Loucy (cell line): ENCODE measurements at regions not wholly inside any gene's neighbourhood (a gene's known extent, or its start where the extent isn't known, plus 50 kb on each side); places are given as distances from the start of the nearest gene placed in this dataset.

Source experiments
- H2AFZ ChIP-seq: fragments of 200-600 bp; sonication (generic); 2 replicates; pipeline ENCODE4 v1.6.0; 2016; ENCODE audit warnings: antibody characterized with exemption, mild to moderate bottlenecking, low read length, moderate library complexity
- H3F3A ChIP-seq: fragments of 200-600 bp; 2 replicates; pipeline ENCODE4 v1.6.0; 2016; ENCODE audit warnings: antibody characterized with exemption, low read depth, mild to moderate bottlenecking
- H3K27me3 ChIP-seq: fragments of 200-600 bp; sonication (generic); 2 replicates; pipeline ENCODE4 v1.6.1; 2014; ENCODE audit warnings: low read length, mild to moderate bottlenecking; ENCODE audit not compliant: insufficient read depth, poor library complexity, severe bottlenecking
- H3K36me3 ChIP-seq: fragments of 200-600 bp; sonication (generic); 2 replicates; pipeline ENCODE4 v1.6.1; 2016; ENCODE audit warnings: low read length; ENCODE audit not compliant: insufficient read depth
- H3K4me1 ChIP-seq: fragments of 200-600 bp; sonication (generic); 2 replicates; pipeline ENCODE4 v1.5.1; 2014; ENCODE audit warnings: low read length, mild to moderate bottlenecking; ENCODE audit not compliant: insufficient read depth, poor library complexity, severe bottlenecking
- H3K4me2 ChIP-seq: fragments of 200-600 bp; sonication (generic); 2 replicates; pipeline ENCODE4 v1.6.0; 2014; ENCODE audit warnings: antibody characterized with exemption, low read length, low read depth, mild to moderate bottlenecking; ENCODE audit not compliant: poor library complexity, severe bottlenecking
- H3K4me3 ChIP-seq: fragments of 200-600 bp; sonication (generic); 2 replicates; pipeline ENCODE4 v1.5.1; 2014; ENCODE audit warnings: low read length, mild to moderate bottlenecking, mixed read lengths; ENCODE audit not compliant: poor library complexity, severe bottlenecking
- H3K79me2 ChIP-seq: fragments of 200-600 bp; sonication (generic); 2 replicates; pipeline ENCODE4 v1.6.1; 2014; ENCODE audit warnings: low read length; ENCODE audit not compliant: insufficient read depth
- H3K9ac ChIP-seq: fragments of 200-600 bp; sonication (generic); 2 replicates; pipeline ENCODE4 v1.6.0; 2014; ENCODE audit warnings: mild to moderate bottlenecking, low read depth, low read length, moderate library complexity; ENCODE audit not compliant: poor library complexity, severe bottlenecking
- H3K9me2 ChIP-seq: fragments of 200-600 bp; sonication (generic); replicated peaks from 2 replicates; pipeline ENCODE4 v1.6.1; 2016; ENCODE audit warnings: low read depth, low read length, mixed read lengths
- H3K9me3 ChIP-seq: fragments of 200-600 bp; sonication (generic); 2 replicates; pipeline ENCODE4 v1.6.1; 2014; ENCODE audit warnings: mild to moderate bottlenecking, antibody characterized with exemption, low read length, low read depth; ENCODE audit not compliant: insufficient read depth
- H4K20me1 ChIP-seq: fragments of 200-600 bp; sonication (generic); 2 replicates; pipeline ENCODE4 v1.6.0; 2014; ENCODE audit warnings: antibody characterized with exemption, low read length, mild to moderate bottlenecking; ENCODE audit not compliant: insufficient read depth, poor library complexity, severe bottlenecking
- EZH2phosphoT487 ChIP-seq: fragments of 200-600 bp; IDR thresholded peaks from 2 replicates; pipeline ENCODE4 v1.6.1; 2018; ENCODE audit warnings: antibody characterized with exemption, mild to moderate bottlenecking, moderate library complexity, borderline replicate concordance
- TF ChIP-seq, protein P1 (sequence below): fragments of 200-600 bp; sonication (generic); conservative IDR thresholded peaks from 2 replicates; pipeline ENCODE4 v1.5.1; 2014; ENCODE audit warnings: mild to moderate bottlenecking, antibody characterized with exemption, low read length

DNA sequence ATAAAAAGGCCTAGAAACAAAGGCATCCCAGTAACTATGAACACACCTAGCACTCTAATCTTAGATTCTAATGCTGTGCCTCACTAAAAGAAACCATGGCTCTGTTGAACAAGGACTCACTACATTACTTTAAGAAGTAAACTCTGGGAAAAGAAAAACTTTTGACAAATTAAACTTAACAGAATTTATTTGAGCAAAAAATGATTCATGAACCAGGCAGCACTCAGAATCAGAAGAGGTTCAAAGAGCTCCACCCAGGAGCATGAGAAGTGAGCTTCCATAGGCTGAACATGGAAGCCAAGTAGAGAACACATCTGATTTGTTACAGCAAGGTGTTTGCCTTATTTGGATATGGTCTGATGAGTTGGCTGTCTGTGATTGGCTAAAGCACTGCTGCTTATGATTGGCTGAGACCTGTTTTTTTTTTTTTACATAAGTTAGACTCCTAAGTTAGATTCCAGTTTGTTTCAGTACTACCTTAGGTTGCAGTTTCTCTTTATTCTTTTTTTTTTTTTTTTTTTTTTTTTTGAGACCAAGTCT lies 343.6 kb upstream of the SASH1 start:
- Histone ChIP-seq H3K9me3 (no peaks in the 10 kb centered on the region), H3K9ac (no peak overlapping the region), H3F3A (no peaks in the 10 kb centered on the region), H3K36me3 (no peaks in the 10 kb centered on the region), H4K20me1 (no peaks in the 10 kb centered on the region), H2AFZ (no peak overlapping the region), H3K9me2 (no peaks in the 10 kb centered on the region), H3K4me2 (no peak overlapping the region), H3K27me3 (no peaks in the 10 kb centered on the region), H3K4me1 (no peaks in the 10 kb centered on the region), H3K79me2 (no peaks in the 10 kb centered on the region), H3K4me3 (no peak overlapping the region)
- TF ChIP-seq, protein P1, sequence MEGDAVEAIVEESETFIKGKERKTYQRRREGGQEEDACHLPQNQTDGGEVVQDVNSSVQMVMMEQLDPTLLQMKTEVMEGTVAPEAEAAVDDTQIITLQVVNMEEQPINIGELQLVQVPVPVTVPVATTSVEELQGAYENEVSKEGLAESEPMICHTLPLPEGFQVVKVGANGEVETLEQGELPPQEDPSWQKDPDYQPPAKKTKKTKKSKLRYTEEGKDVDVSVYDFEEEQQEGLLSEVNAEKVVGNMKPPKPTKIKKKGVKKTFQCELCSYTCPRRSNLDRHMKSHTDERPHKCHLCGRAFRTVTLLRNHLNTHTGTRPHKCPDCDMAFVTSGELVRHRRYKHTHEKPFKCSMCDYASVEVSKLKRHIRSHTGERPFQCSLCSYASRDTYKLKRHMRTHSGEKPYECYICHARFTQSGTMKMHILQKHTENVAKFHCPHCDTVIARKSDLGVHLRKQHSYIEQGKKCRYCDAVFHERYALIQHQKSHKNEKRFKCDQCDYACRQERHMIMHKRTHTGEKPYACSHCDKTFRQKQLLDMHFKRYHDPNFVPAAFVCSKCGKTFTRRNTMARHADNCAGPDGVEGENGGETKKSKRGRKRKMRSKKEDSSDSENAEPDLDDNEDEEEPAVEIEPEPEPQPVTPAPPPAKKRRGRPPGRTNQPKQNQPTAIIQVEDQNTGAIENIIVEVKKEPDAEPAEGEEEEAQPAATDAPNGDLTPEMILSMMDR = no peak
- TF ChIP-seq EZH2phosphoT487 = no peak

DNA sequence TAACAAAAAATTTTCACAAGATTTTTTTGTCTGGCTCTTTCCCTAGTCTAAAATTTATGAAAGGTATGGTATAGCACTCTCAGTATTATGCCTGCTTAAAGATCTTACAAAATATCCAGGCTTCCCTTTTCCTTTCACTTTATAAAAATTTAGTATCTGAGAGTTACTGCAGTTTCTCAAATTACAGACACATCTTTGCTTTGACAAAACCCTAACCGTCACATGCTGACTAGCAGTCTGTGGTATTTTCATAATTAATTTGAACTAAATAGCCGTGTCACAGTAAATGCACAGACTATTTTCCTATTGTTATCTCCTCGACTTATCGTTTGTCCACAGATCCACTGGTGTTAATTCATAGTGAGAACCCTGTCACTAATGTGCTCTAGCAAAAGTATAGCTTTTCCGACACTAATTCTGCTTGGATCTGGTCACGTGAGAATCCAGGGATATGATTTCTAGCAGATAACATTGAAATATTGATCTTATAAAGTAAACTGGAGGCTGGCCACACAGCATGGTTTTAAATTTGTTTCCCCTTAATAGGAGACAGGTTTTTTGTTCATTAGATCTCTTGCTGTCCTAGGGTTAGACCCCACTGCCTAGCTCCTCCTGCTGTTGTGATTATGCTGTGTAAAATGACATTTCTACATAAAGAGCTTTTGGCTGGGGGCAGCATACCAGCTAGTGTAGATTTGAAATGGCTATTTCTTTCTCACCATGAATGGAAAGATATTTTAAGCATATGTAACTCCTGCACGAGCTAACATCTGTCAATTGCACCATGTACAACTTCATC lies 340.6 kb upstream of the SASH1 start:
- no peaks in the 10 kb centered on the region for H3F3A ChIP-seq

DNA sequence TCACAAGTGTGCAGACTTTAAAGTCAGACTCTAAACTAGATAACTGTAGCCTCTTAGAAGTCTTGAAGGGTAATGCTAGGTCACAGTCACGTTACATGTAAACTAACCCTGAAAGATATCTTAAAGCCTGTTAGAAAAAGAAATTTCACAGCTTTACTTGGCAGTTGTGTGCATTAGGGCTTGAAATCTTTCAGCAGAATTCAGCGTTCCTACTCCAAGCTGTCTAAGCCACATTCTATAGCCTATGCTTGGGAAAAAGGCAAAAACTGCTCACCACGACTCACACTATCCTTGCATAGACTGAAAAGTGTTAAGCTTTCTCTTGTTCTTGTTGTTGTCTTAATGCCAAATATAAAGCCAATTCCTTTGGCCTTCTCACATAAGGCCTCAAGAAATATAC lies 338.0 kb upstream of the SASH1 start:
- Histone ChIP-seq H3K4me3 (no peak overlapping the region), H3K27me3 (no peaks in the 10 kb centered on the region), H2AFZ (no peak overlapping the region), H3F3A (no peaks in the 10 kb centered on the region), H3K4me1 (no peaks in the 10 kb centered on the region), H4K20me1 (no peaks in the 10 kb centered on the region), H3K9ac (no peak overlapping the region), H3K4me2 (no peak overlapping the region), H3K79me2 (no peaks in the 10 kb centered on the region), H3K9me3 (no peaks in the 10 kb centered on the region), H3K9me2 (no peaks in the 10 kb centered on the region), H3K36me3 (no peaks in the 10 kb centered on the region)
- no peak for TF ChIP-seq EZH2phosphoT487
- TF ChIP-seq, protein P1 = no peak

More for the DNA sequence above, 340.6 kb upstream of the SASH1 start:
- TF ChIP-seq, protein P1 = no peak
- no peak for TF ChIP-seq EZH2phosphoT487
- H3K9me3 ChIP-seq = no peaks in the 10 kb centered on the region
- H4K20me1 ChIP-seq = no peaks in the 10 kb centered on the region
- H3K4me1 ChIP-seq = no peaks in the 10 kb centered on the region
- no peaks in the 10 kb centered on the region for H3K27me3 ChIP-seq
- H3K9ac ChIP-seq = no peak overlapping the region
- no peaks in the 10 kb centered on the region for H3K79me2 ChIP-seq
- H3K4me3 ChIP-seq = no peak overlapping the region
- H3K36me3 ChIP-seq = no peaks in the 10 kb centered on the region
- H3K9me2 ChIP-seq = no peaks in the 10 kb centered on the region
- no peak overlapping the region for H2AFZ ChIP-seq
- H3K4me2 ChIP-seq = no peak overlapping the region
